SK-N-SH (cell line): ENCODE measurements at regions not wholly inside any gene's neighbourhood (a gene's known extent, or its start where the extent isn't known, plus 50 kb on each side); places are given as distances from the start of the nearest gene placed in this dataset.

Source experiments
- CTCF ChIA-PET: fragments of 300-600, 350-600 bp; formaldehyde crosslinking; extraction: SDS; loops from one replicate; lab custom pipeline; 2021; lab: Yijun Ruan, JAX
- POLR2A ChIA-PET: fragments of 350-600 bp; sonication (Branson Sonifier 250); formaldehyde crosslinking; extraction: SDS; loops from one replicate; lab custom pipeline; 2020; ENCODE audit warnings: antibody characterized with exemption, inconsistent platforms; lab: Yijun Ruan, JAX
- DNase-seq: peaks from one replicate; pipeline ENCODE4 v3.0.0; 2012
- H2AFZ ChIP-seq: fragments of 200-600 bp; sonication (generic); 2 replicates; pipeline ENCODE4 v1.8.1; 2016; ENCODE audit warnings: antibody characterized with exemption, mild to moderate bottlenecking, low read depth
- H3F3A ChIP-seq: fragments of 200-600 bp; sonication (generic); replicated peaks from 2 replicates; pipeline ENCODE3; 2016; ENCODE audit warnings: antibody characterized with exemption, mild to moderate bottlenecking; ENCODE audit not compliant: insufficient read depth
- H3K27ac ChIP-seq, 2 experiments: fragments of 200-500 bp in 1 of 2; fragments of 200-600 bp in 1 of 2; sonication (Bioruptor generic) in 1 of 2; sonication (generic), shearing (Covaris generic) in 1 of 2; 2 replicates each; pipeline versions ENCODE4 v1.5.1 to v1.6.1; 2014 to 2016; ENCODE audit warnings: low read depth in 2 of 2, inconsistent platforms in 1 of 2, low read length in 1 of 2, mild to moderate bottlenecking in 1 of 2, mixed read lengths in 1 of 2
- H3K27me3 ChIP-seq: fragments of 200-600 bp; sonication (generic), shearing (Covaris generic); 2 replicates; pipeline ENCODE4 v1.6.1; 2016; ENCODE audit warnings: mixed run types; ENCODE audit not compliant: insufficient read depth
- H3K36me3 ChIP-seq, 2 experiments: fragments of 200-500 bp in 1 of 2; fragments of 200-600 bp in 1 of 2; sonication (Bioruptor generic) in 1 of 2; sonication (generic) in 1 of 2; replicated peaks in 1 of 2; 2 replicates each; pipeline versions ENCODE3 to v1.5.1; 2014 to 2016; ENCODE audit warnings: low read length in 1 of 2, mild to moderate bottlenecking in 1 of 2; ENCODE audit not compliant: insufficient read depth in 2 of 2, control insufficient read depth in 1 of 2
- H3K4me1 ChIP-seq, 2 experiments: fragments of 200-500 bp in 1 of 2; fragments of 200-600 bp in 1 of 2; sonication (Bioruptor generic) in 1 of 2; sonication (generic), shearing (Covaris generic) in 1 of 2; 2 replicates each; pipeline versions ENCODE4 v1.5.1 to v1.6.1; 2014 to 2016; ENCODE audit warnings: low read depth in 1 of 2, low read length in 1 of 2, mixed run types in 1 of 2; ENCODE audit not compliant: insufficient read depth in 2 of 2, control insufficient read depth in 1 of 2
- H3K4me2 ChIP-seq: fragments of 200-600 bp; sonication (generic), shearing (Covaris generic); 2 replicates; pipeline ENCODE4 v1.6.1; 2017; ENCODE audit warnings: mixed run types
- H3K4me3 ChIP-seq, 2 experiments: fragments of 200-500 bp in 1 of 2; fragments of 200-600 bp in 1 of 2; sonication (Bioruptor generic) in 1 of 2; sonication (generic), shearing (Covaris generic) in 1 of 2; 2 replicates each; pipeline versions ENCODE4 v1.5.1 to v1.8.1; 2014 to 2016; ENCODE audit warnings: low read depth in 2 of 2, inconsistent platforms in 1 of 2, low read length in 1 of 2, mild to moderate bottlenecking in 1 of 2, mixed read lengths in 1 of 2, moderate library complexity in 1 of 2
- H3K79me2 ChIP-seq: fragments of 200-600 bp; sonication (generic); 2 replicates; pipeline ENCODE4 v1.8.1; 2017; ENCODE audit warnings: mild to moderate bottlenecking; ENCODE audit not compliant: insufficient read depth
- H3K9ac ChIP-seq: fragments of 200-600 bp; sonication (generic); 2 replicates; pipeline ENCODE4 v1.6.1; 2017; ENCODE audit warnings: mixed run types
- H3K9me2 ChIP-seq: fragments of 200-600 bp; sonication (generic); 2 replicates; pipeline ENCODE4 v1.6.1; 2017; ENCODE audit warnings: mixed run types
- H3K9me3 ChIP-seq: fragments of 200-600 bp; sonication (generic); 2 replicates; pipeline ENCODE4 v1.6.1; 2017; ENCODE audit warnings: mixed run types, mild to moderate bottlenecking, moderate library complexity
- H4K20me1 ChIP-seq: fragments of 200-600 bp; sonication (generic); 2 replicates; pipeline ENCODE4 v1.6.1; 2017; ENCODE audit warnings: mild to moderate bottlenecking, mixed run types; ENCODE audit not compliant: insufficient read depth
- ELF1 ChIP-seq: IDR thresholded peaks from 2 replicates; pipeline ENCODE4 v1.4.0; 2012
- EZH2phosphoT487 ChIP-seq: fragments of 200-600 bp; sonication (generic); IDR thresholded peaks from 2 replicates; pipeline ENCODE4 v1.6.1; 2017; ENCODE audit warnings: low read depth, mixed run types, mild to moderate bottlenecking, antibody characterized with exemption, moderate library complexity, borderline replicate concordance
- FOSL2 ChIP-seq: IDR thresholded peaks from 2 replicates; pipeline ENCODE4 v1.4.0; 2012; ENCODE audit warnings: low read depth, mild to moderate bottlenecking, moderate library complexity, borderline replicate concordance
- FOXM1 ChIP-seq: IDR thresholded peaks from 2 replicates; pipeline ENCODE4 v1.4.0; 2012; ENCODE audit warnings: low read depth, mild to moderate bottlenecking
- JUND ChIP-seq: IDR thresholded peaks from 2 replicates; pipeline ENCODE4 v1.4.0; 2012
- MEF2A ChIP-seq: IDR thresholded peaks from 2 replicates; pipeline ENCODE4 v1.4.0; 2012; ENCODE audit warnings: low read depth, borderline replicate concordance
- NFIC ChIP-seq: IDR thresholded peaks from 2 replicates; pipeline ENCODE4 v1.4.0; 2012; ENCODE audit warnings: borderline replicate concordance
- PBX3 ChIP-seq: IDR thresholded peaks from 2 replicates; pipeline ENCODE4; 2012
- POLR2AphosphoS5 ChIP-seq: IDR thresholded peaks from 2 replicates; pipeline ENCODE4 v1.6.1; 2012; ENCODE audit warnings: low read depth, low read length
- RCOR1 ChIP-seq: fragments of 150-350 bp; IDR thresholded peaks from 2 replicates; pipeline ENCODE4 v1.6.1; 2017; ENCODE audit warnings: antibody characterized with exemption, low read length
- SIN3A ChIP-seq: IDR thresholded peaks from 2 replicates; pipeline ENCODE4 v1.6.1; 2012; ENCODE audit warnings: low read depth, mild to moderate bottlenecking, low read length, moderate library complexity, borderline replicate concordance
- SMC3 ChIP-seq: IDR thresholded peaks from 2 replicates; pipeline ENCODE4 v1.6.1; 2012; ENCODE audit warnings: low read depth, low read length, improper control_type of control experiment
- TCF12 ChIP-seq: IDR thresholded peaks from 2 replicates; pipeline ENCODE4 v1.4.0; 2012
- TEAD4 ChIP-seq: IDR thresholded peaks from 2 replicates; pipeline ENCODE4 v1.4.0; 2012; ENCODE audit warnings: mild to moderate bottlenecking, borderline replicate concordance; ENCODE audit not compliant: insufficient read depth
- YY1 ChIP-seq: IDR thresholded peaks from 2 replicates; pipeline ENCODE4 v1.4.0; 2012; ENCODE audit warnings: low read depth, mild to moderate bottlenecking
- WGBS: methylation state at CpG from one replicate; pipeline ENCODE4 v1.1.6; 2017; ENCODE audit warnings: low lambda C conversion rate; 5-methylcytosine and 5-hydroxymethylcytosine counted together
- TF ChIP-seq, protein P1 (sequence below): IDR thresholded peaks from 2 replicates; pipeline ENCODE4 v1.6.1; 2012; ENCODE audit warnings: mild to moderate bottlenecking, low read depth, low read length, moderate library complexity
- TF ChIP-seq, protein P2 (sequence below): fragments of 200-600 bp; sonication (generic); IDR thresholded peaks from 2 replicates; pipeline ENCODE4 v1.6.1; 2017; ENCODE audit warnings: antibody characterized with exemption, mild to moderate bottlenecking, moderate library complexity
- TF ChIP-seq, protein P3 (sequence below): fragments of 150-350 bp; IDR thresholded peaks from 2 replicates; pipeline ENCODE4 v1.6.1; 2016; ENCODE audit warnings: mild to moderate bottlenecking, low read depth, low read length

DNA sequence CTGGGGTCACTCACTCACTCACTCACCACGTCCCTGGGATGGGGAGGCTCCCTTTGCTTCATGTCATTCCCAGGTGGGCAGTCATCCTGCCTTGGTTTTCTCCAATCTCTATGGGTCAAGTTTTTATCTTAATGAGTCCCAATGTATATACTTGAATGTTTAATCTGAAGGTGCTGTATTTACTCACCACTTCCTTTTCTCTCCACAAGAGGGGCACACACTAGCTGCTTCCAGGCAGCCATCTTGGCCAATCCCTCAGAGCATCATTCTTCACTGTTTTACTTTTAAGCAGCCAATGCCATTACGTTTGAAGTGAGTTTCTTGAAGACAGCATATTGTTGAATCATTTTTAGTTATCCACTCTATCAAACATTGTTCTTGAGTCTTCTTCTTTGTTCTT lies 153.4 kb upstream of the ARSJ start:
- Histone ChIP-seq H3K27ac (no peak overlapping the region), H3K4me3 (no peak overlapping the region), H2AFZ (no peak overlapping the region), H3K79me2 (no peaks in the 10 kb centered on the region), H3K36me3 (no peaks in the 10 kb centered on the region), H3K9me3 (no peaks in the 10 kb centered on the region), H3K4me1 (peaks cover 8 to 16% of the 10 kb centered on the region in 2 experiments; a peak in 3 of 4 replicates), H3K4me2 (no peak overlapping the region), H3K9ac (no peak overlapping the region), H4K20me1 (no peaks in the 10 kb centered on the region), H3F3A (peaks cover 12% of the 10 kb centered on the region), H3K9me2 (no peaks in the 10 kb centered on the region), H3K27me3 (no peaks in the 10 kb centered on the region)
- ChIA-PET CTCF (no interaction called here), POLR2A (no interaction called here)
- 91% methylated on average over 2 of the region's 2 CpGs for WGBS
- TF ChIP-seq YY1: peak; percentile 68; the same call in 1 of the 2 replicates
- no peak for TF ChIP-seq EZH2phosphoT487
- TF ChIP-seq, protein P1, sequence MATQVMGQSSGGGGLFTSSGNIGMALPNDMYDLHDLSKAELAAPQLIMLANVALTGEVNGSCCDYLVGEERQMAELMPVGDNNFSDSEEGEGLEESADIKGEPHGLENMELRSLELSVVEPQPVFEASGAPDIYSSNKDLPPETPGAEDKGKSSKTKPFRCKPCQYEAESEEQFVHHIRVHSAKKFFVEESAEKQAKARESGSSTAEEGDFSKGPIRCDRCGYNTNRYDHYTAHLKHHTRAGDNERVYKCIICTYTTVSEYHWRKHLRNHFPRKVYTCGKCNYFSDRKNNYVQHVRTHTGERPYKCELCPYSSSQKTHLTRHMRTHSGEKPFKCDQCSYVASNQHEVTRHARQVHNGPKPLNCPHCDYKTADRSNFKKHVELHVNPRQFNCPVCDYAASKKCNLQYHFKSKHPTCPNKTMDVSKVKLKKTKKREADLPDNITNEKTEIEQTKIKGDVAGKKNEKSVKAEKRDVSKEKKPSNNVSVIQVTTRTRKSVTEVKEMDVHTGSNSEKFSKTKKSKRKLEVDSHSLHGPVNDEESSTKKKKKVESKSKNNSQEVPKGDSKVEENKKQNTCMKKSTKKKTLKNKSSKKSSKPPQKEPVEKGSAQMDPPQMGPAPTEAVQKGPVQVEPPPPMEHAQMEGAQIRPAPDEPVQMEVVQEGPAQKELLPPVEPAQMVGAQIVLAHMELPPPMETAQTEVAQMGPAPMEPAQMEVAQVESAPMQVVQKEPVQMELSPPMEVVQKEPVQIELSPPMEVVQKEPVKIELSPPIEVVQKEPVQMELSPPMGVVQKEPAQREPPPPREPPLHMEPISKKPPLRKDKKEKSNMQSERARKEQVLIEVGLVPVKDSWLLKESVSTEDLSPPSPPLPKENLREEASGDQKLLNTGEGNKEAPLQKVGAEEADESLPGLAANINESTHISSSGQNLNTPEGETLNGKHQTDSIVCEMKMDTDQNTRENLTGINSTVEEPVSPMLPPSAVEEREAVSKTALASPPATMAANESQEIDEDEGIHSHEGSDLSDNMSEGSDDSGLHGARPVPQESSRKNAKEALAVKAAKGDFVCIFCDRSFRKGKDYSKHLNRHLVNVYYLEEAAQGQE: no peak
- TF ChIP-seq, protein P2, sequence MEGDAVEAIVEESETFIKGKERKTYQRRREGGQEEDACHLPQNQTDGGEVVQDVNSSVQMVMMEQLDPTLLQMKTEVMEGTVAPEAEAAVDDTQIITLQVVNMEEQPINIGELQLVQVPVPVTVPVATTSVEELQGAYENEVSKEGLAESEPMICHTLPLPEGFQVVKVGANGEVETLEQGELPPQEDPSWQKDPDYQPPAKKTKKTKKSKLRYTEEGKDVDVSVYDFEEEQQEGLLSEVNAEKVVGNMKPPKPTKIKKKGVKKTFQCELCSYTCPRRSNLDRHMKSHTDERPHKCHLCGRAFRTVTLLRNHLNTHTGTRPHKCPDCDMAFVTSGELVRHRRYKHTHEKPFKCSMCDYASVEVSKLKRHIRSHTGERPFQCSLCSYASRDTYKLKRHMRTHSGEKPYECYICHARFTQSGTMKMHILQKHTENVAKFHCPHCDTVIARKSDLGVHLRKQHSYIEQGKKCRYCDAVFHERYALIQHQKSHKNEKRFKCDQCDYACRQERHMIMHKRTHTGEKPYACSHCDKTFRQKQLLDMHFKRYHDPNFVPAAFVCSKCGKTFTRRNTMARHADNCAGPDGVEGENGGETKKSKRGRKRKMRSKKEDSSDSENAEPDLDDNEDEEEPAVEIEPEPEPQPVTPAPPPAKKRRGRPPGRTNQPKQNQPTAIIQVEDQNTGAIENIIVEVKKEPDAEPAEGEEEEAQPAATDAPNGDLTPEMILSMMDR: peak; percentile 48; the same call in 1 of the 2 replicates
- no peak for DNase-seq

- no peaks in the 10 kb centered on the region for H3K9me2 ChIP-seq
- H3K36me3 ChIP-seq: no peaks in the 10 kb centered on the region
- H3F3A ChIP-seq: peaks cover 12% of the 10 kb centered on the region
- no peak overlapping the region for H3K4me3 ChIP-seq
- H3K9me3 ChIP-seq: no peaks in the 10 kb centered on the region
- POLR2A ChIA-PET: no interaction called here
- no peak for DNase-seq
- H3K4me2 ChIP-seq: no peak overlapping the region
- H3K79me2 ChIP-seq: no peaks in the 10 kb centered on the region
- CTCF ChIA-PET: no interaction called here
- H3K4me1 ChIP-seq: peaks cover 8 to 21% of the 10 kb centered on the region in 2 experiments; a peak in 3 of 4 replicates
- no peaks in the 10 kb centered on the region for H4K20me1 ChIP-seq
- H3K27ac ChIP-seq: peak overlapping the region; percentile 47 to 55; a peak in 3 of 4 replicates
- H3K9ac ChIP-seq: no peak overlapping the region
- H3K27me3 ChIP-seq: no peaks in the 10 kb centered on the region
- H2AFZ ChIP-seq: peak overlapping the region; percentile 10; the same call in 1 of the 2 replicates
- peak; percentile 25; the same call in 1 of the 2 replicates for TF ChIP-seq POLR2AphosphoS5
- no peak for TF ChIP-seq RCOR1
- TF ChIP-seq, protein P2: no peak
- peak; percentile 58; the same call in 1 of the 2 replicates for TF ChIP-seq NFIC
- TF ChIP-seq YY1: no peak
- TF ChIP-seq JUND: peak; percentile 26; the same call in 1 of the 2 replicates
- TF ChIP-seq FOXM1: peak; percentile 45; the same call in 1 of the 2 replicates
- peak; percentile 19; the same call in 1 of the 2 replicates for TF ChIP-seq FOSL2
- peak; percentile 66 for TF ChIP-seq PBX3
- TF ChIP-seq, protein P3, sequence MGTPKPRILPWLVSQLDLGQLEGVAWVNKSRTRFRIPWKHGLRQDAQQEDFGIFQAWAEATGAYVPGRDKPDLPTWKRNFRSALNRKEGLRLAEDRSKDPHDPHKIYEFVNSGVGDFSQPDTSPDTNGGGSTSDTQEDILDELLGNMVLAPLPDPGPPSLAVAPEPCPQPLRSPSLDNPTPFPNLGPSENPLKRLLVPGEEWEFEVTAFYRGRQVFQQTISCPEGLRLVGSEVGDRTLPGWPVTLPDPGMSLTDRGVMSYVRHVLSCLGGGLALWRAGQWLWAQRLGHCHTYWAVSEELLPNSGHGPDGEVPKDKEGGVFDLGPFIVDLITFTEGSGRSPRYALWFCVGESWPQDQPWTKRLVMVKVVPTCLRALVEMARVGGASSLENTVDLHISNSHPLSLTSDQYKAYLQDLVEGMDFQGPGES: no peak
- TF ChIP-seq SMC3: no peak
- TF ChIP-seq TCF12: peak; percentile 63
- TF ChIP-seq EZH2phosphoT487: no peak
- TF ChIP-seq MEF2A: no peak
- TF ChIP-seq SIN3A: no peak
- TF ChIP-seq ELF1: no peak
- TF ChIP-seq TEAD4: peak; percentile 51; the same call in 1 of the 2 replicates
Measured at GRCh38 chr4:114136069-114136468, 156.6 kb upstream of the ARSJ start.
